ENCODE measurements at regions not wholly inside any gene's neighbourhood (a gene's known extent, or its start where the extent isn't known, plus 50 kb on each side); places are given as distances from the start of the nearest gene placed in this dataset.
"Not testable (repeated sequence)": the region's sequence is repeated elsewhere in the genome, so short reads cannot be mapped to it uniquely, and the experiment has no call there.

GRCh38 chr3:127071597-127072001, 88.7 kb downstream of the PLXNA1 start:
- DNase-seq (ENCODE audit: low read depth) = no peak

GRCh38 chr3:127072221-127072771, 89.4 kb downstream of the PLXNA1 start:
- DNase-seq (ENCODE audit: low read depth) = no peak

GRCh38 chr3:127072971-127073783, 90.3 kb downstream of the PLXNA1 start:
- DNase-seq (ENCODE audit: low read depth) = no peak

GRCh38 chr3:127073941-127074820, 91.3 kb downstream of the PLXNA1 start:
- DNase-seq (ENCODE audit: low read depth) = no peak

- peak; percentile 84 for DNase-seq (ENCODE audit: low read depth)
Observed at GRCh38 chr3:127074900-127075360, 92.0 kb downstream of the PLXNA1 start.

GRCh38 chr3:127076166-127076992, 93.5 kb downstream of the PLXNA1 start:
- not testable (repeated sequence) for DNase-seq (ENCODE audit: low read depth)

GRCh38 chr3:127077068-127077467, 94.2 kb downstream of the PLXNA1 start:
- no peak for DNase-seq (ENCODE audit: low read depth)

GRCh38 chr3:127077505-127078064, 94.7 kb downstream of the PLXNA1 start:
- DNase-seq (ENCODE audit: low read depth) = no peak

- DNase-seq (ENCODE audit: low read depth) = no peak
Observed at GRCh38 chr3:127078626-127079025, 95.7 kb downstream of the PLXNA1 start.

GRCh38 chr3:127079211-127079610, 96.3 kb downstream of the PLXNA1 start:
- DNase-seq (ENCODE audit: low read depth) = no peak

GRCh38 chr3:127081001-127081720, 98.2 kb downstream of the PLXNA1 start:
- DNase-seq (ENCODE audit: low read depth) = no peak

GRCh38 chr3:127082066-127082465, 99.2 kb downstream of the PLXNA1 start:
- no peak for DNase-seq (ENCODE audit: low read depth)

- DNase-seq (ENCODE audit: low read depth) = no peak
Observed at GRCh38 chr3:127083778-127084397, 101.0 kb downstream of the PLXNA1 start.

- no peak for DNase-seq (ENCODE audit: low read depth)
Observed at GRCh38 chr3:127084401-127084990, 101.6 kb downstream of the PLXNA1 start.

GRCh38 chr3:127085576-127085975, 102.7 kb downstream of the PLXNA1 start:
- DNase-seq (ENCODE audit: low read depth) = no peak

GRCh38 chr3:127086591-127086990, 103.7 kb downstream of the PLXNA1 start:
- DNase-seq (ENCODE audit: low read depth) = not testable (repeated sequence)

GRCh38 chr3:127087441-127087840, 104.5 kb downstream of the PLXNA1 start:
- no peak for DNase-seq (ENCODE audit: low read depth)

GRCh38 chr3:127088511-127089351, 104.2 kb upstream of the PRR23E start:
- no peak for DNase-seq (ENCODE audit: low read depth)
